ENCODE measurements at regions not wholly inside any gene's neighbourhood (a gene's known extent, or its start where the extent isn't known, plus 50 kb on each side); places are given as distances from the start of the nearest gene placed in this dataset.

DNA sequence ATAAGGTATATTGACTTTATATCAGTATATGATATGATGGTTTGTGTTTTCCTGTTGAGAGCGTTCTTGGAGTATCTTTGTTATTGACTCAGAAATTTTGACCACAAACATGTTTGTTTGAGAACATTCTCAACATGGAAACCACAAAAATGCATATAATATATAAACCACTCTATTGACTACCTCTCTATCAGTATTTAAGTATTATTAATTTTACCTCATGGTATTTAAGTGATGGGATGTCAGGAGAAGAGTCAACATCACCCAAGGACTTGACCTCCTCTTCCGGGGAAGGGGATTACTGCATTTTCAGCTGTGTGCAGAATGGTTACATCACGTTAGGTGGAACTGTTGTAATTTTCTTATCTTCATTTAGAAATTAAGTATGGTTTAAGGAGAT lies 54.3 kb upstream of the PUDP start:
- no peaks in the 10 kb centered on the region for H3K27me3 ChIP-seq
- H3K27ac ChIP-seq = no peak overlapping the region
- DNase-seq = no peak
- H3K4me3 ChIP-seq = no peak overlapping the region
- H3K36me3 ChIP-seq = no peaks in the 10 kb centered on the region
- peaks cover 18% of the 10 kb centered on the region for H3K4me1 ChIP-seq
- H3K9me3 ChIP-seq (replicated peaks) = no peaks in the 10 kb centered on the region

DNA sequence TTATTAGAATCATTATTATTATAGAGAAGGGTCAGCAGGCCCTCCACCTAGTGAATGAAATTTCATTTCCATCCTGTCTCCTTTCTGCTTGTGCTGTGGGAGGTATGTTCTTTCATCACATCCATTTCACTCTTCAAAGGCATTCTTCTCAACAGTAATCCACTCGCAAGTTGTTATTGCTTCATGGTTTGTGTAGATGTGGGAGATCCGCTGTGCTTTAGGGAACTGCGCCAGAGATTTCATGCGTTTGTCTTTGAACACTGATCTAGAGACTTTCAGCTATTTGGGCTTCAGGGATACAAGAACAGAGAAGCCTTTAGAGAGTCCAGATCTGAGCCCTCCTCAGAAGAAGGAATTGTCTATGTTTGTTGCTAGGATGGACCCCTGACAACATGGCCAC lies 53.5 kb upstream of the PUDP start:
- H3K9me3 ChIP-seq (replicated peaks) = no peaks in the 10 kb centered on the region
- H3K27ac ChIP-seq = no peak overlapping the region
- DNase-seq = peak in 1 of 2 experiments; percentile 16
- no peaks in the 10 kb centered on the region for H3K36me3 ChIP-seq
- peaks cover 18% of the 10 kb centered on the region for H3K4me1 ChIP-seq
- H3K27me3 ChIP-seq = no peaks in the 10 kb centered on the region
- no peak overlapping the region for H3K4me3 ChIP-seq

DNA sequence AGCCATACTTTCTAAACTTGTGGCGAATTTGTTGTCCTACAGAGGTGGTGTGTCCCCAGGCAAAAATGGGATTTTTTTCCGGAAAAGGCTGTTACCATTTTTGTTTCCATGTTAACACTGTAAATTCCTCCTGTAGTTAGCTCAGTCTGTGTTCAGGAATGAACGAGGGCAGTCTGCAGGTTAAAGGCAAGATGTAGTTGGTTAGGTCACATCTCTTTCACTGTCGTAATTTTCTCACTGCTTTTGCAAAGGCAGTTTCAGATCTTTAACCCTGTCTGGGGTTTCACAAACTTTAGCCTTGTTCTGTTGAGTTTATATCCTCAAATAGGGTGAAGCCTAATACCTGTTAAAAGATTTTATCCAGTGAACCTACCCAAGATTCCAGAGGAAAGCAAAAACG lies 50.5 kb upstream of the PUDP start:
- no peak overlapping the region for H3K27ac ChIP-seq
- no peak for DNase-seq
- peaks cover 18% of the 10 kb centered on the region for H3K4me1 ChIP-seq
- no peaks in the 10 kb centered on the region for H3K36me3 ChIP-seq
- no peaks in the 10 kb centered on the region for H3K9me3 ChIP-seq (replicated peaks)
- H3K4me3 ChIP-seq = no peak overlapping the region
- no peaks in the 10 kb centered on the region for H3K27me3 ChIP-seq

Measured in SJCRH30 (cell line).